T-helper 1 cell treated with Interleukin-12 subunit alpha and Interleukin-12 subunit beta and Interleukin-4 antibody, amounts not matched to agents 30 μg/mL and 1 μg/mL, for 36 hours (primary cell): ENCODE measurements at regions not wholly inside any gene's neighbourhood (a gene's known extent, or its start where the extent isn't known, plus 50 kb on each side); places are given as distances from the start of the nearest gene placed in this dataset.

ENCODE experiments used
- H3K27ac Mint-ChIP-seq: one replicate; pipeline ENCODE4 v1.8.0; 2021; ENCODE audit warnings: mild to moderate bottlenecking, mixed read lengths
- H3K27me3 Mint-ChIP-seq: one replicate; pipeline ENCODE4 v1.8.0; 2021; ENCODE audit warnings: low read depth, mixed read lengths
- H3K36me3 Mint-ChIP-seq: one replicate; pipeline ENCODE4 v1.8.0; 2021; ENCODE audit warnings: low read depth, mixed read lengths
- H3K4me1 Mint-ChIP-seq: one replicate; pipeline ENCODE4 v1.8.0; 2021; ENCODE audit warnings: low read depth, mixed read lengths
- H3K4me3 Mint-ChIP-seq: one replicate; pipeline ENCODE4 v1.8.0; 2021; ENCODE audit warnings: mild to moderate bottlenecking, moderate library complexity, mixed read lengths
- H3K9me3 Mint-ChIP-seq: one replicate; pipeline ENCODE4 v1.8.0; 2021; ENCODE audit warnings: mixed read lengths

DNA sequence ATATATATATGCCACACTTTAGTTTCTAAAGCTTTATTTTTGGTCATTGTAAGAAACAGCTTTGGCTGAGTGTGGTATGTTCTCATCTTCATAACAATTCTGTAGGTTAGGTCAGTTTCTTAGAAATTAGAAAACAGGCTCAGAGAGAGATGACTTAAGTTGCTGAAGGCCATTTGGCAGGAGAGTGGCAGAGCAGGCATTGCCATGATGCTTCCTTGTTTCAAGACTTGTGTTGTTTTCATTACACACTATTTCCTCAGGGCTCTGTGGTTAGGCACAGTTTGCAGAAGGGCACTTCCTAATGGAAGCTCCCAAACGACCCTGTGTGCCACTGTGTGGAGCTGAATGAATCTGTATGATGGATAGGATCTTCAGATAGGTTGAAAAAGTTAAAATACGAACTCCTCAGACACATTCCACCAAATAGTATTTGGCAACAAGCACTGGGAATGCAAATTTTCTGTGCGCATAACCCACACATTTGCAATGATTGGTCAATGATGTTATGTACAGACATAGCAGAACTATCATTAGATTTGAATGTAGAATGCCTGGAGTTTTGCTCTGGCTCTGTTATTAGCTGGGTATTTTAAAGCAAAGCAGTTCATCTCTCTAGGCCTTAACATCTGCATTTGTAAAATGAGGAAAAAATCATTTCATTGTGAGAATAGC is 274.3 kb upstream of the HS3ST1 start:
- Mint-ChIP-seq H3K9me3 (no peaks in the 10 kb centered on the region), H3K27me3 (no peaks in the 10 kb centered on the region), H3K36me3 (no peaks in the 10 kb centered on the region), H3K4me1 (no peaks in the 10 kb centered on the region), H3K27ac (no peak overlapping the region), H3K4me3 (no peak overlapping the region)

DNA sequence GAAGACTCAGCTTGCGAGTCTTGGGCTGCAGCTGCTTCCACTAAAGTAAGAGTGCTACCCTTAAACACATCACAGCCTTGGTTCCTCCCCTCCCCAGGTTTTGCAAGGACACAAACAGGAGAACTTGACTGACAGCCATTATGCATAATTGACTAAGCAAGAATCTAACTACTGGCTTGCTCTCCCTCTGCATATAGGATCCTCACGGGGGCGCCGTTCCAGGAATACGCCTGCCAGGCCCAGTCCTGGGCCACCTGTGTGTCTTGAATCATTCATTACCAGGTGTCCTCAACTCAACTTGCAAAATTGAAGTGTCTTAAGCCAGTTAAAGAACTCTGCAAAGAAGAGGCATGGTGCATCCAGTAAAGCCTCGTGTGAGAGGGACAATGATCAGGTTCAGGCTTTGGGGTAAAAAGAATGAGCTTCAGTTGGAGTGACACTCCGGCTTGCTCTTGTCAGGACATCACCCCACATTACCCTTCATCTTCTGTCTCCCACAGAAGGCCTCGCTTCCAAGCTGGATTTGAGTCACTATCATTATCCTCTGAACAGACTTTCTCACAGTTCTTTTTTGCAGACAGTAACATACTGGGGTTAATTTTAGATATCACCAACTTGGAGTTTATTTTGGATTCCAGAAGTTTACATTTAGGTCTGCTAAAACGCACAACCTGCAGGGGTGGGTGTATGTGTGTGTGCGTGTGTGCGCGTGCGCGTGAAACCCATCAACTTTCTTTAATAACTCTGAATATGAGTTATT is 273.5 kb upstream of the HS3ST1 start:
- Mint-ChIP-seq H3K9me3 (no peaks in the 10 kb centered on the region), H3K27ac (no peak overlapping the region), H3K4me3 (no peak overlapping the region), H3K36me3 (no peaks in the 10 kb centered on the region), H3K4me1 (no peaks in the 10 kb centered on the region), H3K27me3 (no peaks in the 10 kb centered on the region)

DNA sequence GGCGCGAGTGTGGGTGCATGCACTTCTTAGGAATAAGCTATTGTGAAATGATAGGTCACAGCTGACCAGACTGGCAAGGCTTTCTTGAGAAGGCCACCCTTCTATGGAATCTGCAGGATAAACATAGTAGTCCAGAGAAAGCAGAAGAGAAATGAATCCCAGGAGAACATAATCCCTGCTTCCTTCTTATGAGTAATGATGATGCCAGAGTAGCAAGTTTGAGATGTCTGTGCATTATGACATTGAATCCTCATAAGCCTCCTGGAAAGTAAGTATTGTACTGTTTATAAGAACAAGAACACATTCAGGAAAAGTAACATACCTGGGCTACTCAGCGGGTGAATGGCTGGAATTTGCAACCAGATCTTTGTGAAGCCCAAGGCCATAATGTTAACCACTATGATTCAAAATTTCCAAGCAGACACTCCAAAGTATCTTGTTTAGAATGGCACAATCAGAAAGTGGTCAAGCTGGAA is 272.1 kb upstream of the HS3ST1 start:
- Mint-ChIP-seq H3K9me3 (no peaks in the 10 kb centered on the region), H3K4me3 (no peak overlapping the region), H3K27ac (no peak overlapping the region), H3K4me1 (no peaks in the 10 kb centered on the region), H3K27me3 (no peaks in the 10 kb centered on the region), H3K36me3 (no peaks in the 10 kb centered on the region)

DNA sequence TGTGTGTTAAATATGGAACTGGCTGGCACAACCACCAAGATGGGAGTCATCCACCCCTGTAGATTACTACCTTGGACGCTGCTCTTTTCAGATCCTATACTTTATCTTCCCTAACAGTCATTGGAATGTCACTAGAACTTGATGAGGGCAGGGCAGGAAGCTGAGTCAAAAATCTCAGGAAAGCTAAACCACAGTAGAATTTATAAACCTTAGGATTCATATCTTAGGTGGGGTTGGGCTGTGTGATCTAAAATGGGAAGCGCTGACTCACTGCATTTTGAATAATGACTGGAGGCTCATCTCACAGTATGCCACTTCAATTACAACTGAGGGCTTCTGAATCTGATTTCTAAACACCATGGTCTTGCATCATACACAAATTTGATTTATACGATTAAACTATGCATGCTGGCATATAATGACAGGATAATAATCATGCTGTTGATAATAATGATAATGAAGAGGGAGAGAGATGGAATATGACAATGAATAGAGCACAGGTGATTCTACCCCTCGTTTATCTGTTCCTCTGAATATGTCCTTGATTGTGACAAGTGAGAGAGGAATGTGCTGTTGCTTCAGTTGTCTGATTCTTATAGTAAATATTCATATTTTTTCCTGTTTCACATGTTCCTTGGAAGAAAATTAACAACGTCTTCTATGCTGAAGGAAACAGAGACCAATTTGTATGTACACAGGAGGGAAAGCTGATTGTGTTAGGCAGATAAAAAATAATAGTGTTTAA is 270.3 kb upstream of the HS3ST1 start:
- no peaks in the 10 kb centered on the region for H3K27me3 Mint-ChIP-seq
- H3K9me3 Mint-ChIP-seq = no peaks in the 10 kb centered on the region
- H3K4me1 Mint-ChIP-seq = no peaks in the 10 kb centered on the region
- H3K4me3 Mint-ChIP-seq = no peak overlapping the region
- no peaks in the 10 kb centered on the region for H3K36me3 Mint-ChIP-seq
- H3K27ac Mint-ChIP-seq = no peak overlapping the region

DNA sequence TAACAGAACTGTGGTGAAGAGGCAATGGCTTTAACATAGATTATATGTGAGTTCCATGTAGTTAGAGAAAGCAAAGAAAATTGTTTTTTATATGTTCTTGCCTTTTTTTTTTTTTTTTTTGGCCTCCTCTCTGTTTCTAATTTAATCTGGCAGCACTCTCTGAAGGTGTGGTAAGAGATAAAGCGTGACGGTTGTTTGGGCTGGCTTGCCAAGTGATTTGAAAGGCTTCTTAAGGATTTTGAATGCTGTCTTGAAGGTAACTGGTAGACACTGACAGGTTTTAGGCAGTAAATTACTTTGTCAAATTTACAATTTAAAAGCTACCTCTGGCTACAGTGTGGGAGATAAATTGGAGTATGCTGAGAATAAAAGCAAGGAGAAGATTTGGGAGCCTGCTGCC is 269.3 kb upstream of the HS3ST1 start:
- Mint-ChIP-seq H3K27ac (no peak overlapping the region), H3K36me3 (no peaks in the 10 kb centered on the region), H3K4me1 (no peaks in the 10 kb centered on the region), H3K27me3 (no peaks in the 10 kb centered on the region), H3K4me3 (no peak overlapping the region), H3K9me3 (no peaks in the 10 kb centered on the region)

DNA sequence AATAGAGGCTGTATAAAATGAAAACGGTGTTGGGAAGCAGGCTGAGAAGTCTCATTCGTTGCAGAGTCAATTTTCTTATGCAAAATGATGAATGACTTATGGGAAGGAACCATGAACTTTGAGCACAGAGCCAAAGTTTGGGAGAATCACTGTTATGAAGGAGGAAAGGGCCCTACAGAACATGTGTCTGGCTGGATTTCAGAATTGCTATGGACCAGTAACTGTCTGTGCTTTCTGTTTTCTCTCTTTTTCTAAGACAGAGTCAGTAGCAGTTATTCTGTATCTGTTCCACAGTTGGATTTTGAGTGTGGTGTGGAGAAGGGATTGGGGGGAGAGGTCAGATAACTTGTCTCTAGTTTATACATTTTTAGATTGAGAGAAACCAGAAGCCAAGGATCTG is 265.0 kb upstream of the HS3ST1 start:
- no peak overlapping the region for H3K4me3 Mint-ChIP-seq
- no peaks in the 10 kb centered on the region for H3K36me3 Mint-ChIP-seq
- no peaks in the 10 kb centered on the region for H3K9me3 Mint-ChIP-seq
- no peaks in the 10 kb centered on the region for H3K4me1 Mint-ChIP-seq
- H3K27me3 Mint-ChIP-seq = no peaks in the 10 kb centered on the region
- no peak overlapping the region for H3K27ac Mint-ChIP-seq

DNA sequence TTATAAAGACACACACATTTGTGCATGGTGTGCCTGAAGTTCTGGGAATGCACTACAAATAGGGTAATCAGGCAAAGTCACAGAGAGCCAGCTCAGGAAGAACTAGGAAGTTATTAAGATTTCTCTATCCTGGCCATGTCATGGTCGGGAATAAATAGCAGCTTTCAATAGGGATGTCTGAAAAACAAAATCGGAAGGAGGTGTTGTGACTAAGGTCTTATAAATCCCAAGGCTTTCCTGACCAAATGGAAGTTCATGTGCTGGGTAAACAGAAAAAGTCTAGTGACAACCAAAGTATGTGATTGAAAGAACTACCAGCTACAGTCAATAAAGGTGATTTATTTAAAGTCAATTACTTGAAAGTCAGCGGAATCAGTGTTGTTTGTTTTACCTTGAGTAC is 262.5 kb upstream of the HS3ST1 start:
- Mint-ChIP-seq H3K4me1 (no peaks in the 10 kb centered on the region), H3K4me3 (no peak overlapping the region), H3K36me3 (no peaks in the 10 kb centered on the region), H3K27ac (no peak overlapping the region), H3K27me3 (no peaks in the 10 kb centered on the region), H3K9me3 (no peaks in the 10 kb centered on the region)

DNA sequence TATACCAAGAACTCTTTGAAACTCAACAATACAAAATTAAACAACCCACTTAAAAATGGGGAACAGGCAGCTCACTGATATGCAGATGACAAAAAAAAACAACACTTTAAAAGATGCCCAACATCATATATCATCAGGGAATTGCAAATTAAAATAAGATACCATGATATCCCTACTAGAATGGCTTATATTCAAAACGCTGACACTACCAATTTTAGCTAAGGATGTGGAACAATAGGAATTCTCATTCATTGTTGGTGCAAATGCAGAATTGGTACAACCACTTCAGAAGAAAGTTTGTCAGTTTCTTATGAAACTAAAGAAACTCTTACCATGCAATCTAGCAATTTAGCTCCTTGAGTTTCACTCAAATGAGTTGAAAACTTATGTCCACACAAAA is 259.0 kb upstream of the HS3ST1 start:
- no peak overlapping the region for H3K27ac Mint-ChIP-seq
- H3K9me3 Mint-ChIP-seq = no peaks in the 10 kb centered on the region
- no peak overlapping the region for H3K4me3 Mint-ChIP-seq

DNA sequence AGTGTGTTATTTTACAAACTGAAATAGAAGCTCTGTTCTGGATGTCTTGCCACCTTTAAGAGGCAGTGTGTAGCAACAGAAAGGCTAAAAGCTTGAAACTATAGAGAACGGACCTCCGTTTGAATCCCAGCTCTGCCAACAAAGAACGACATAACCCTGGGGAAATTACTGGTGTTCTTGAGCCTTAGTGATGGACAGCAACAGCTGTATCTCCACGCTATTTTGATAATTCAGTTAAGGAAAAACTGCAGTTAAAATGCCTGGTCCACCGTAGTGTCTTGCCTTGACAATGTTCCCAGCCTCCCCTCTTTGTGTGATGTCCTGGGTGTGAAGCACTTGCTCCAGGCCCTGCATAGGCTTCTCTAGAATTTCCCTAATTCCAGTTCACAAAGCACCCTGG is 256.8 kb upstream of the HS3ST1 start:
- H3K27ac Mint-ChIP-seq = no peak overlapping the region
- no peaks in the 10 kb centered on the region for H3K36me3 Mint-ChIP-seq
- no peaks in the 10 kb centered on the region for H3K27me3 Mint-ChIP-seq
- H3K4me3 Mint-ChIP-seq = no peak overlapping the region
- H3K9me3 Mint-ChIP-seq = no peaks in the 10 kb centered on the region
- no peaks in the 10 kb centered on the region for H3K4me1 Mint-ChIP-seq

More for the DNA sequence above, 259.0 kb upstream of the HS3ST1 start:
- H3K36me3 Mint-ChIP-seq = no peaks in the 10 kb centered on the region
- H3K27me3 Mint-ChIP-seq = no peaks in the 10 kb centered on the region
- no peaks in the 10 kb centered on the region for H3K4me1 Mint-ChIP-seq

DNA sequence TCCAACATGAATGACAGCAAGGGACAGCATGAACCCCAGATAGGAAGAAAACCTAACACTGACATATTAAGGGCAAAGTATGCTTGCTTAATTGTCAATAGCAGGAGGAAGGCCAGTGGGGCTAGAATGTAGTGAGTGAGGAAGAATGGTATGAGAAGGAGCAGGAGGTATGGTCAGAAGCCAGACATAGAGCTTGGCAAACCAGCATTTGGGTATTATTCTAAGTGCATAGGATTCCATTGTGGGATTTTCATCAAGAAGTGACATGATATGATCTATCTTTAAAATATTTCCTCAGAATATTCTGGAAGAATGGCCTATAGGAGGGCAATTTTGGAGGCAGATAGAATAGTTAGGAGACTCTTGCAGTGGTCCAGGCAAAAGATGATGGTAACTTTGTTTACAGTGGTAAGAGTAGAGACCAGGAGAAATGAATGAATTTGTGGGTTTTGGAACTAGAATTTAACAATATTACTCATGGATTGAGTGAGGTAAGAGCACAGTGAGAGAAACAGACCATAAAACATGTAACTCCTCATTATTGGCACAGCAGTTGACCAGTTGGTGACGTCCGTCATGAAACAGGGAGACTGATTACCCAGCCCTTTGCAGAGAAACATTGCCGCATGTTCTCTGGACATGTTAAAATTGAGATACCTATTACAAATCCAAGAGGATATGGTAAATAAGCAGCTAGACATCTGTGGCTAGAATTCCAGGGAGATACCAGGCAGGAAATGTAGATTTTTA is 246.5 kb upstream of the HS3ST1 start:
- no peaks in the 10 kb centered on the region for H3K27me3 Mint-ChIP-seq
- no peaks in the 10 kb centered on the region for H3K9me3 Mint-ChIP-seq
- H3K27ac Mint-ChIP-seq = no peak overlapping the region
- no peaks in the 10 kb centered on the region for H3K36me3 Mint-ChIP-seq
- no peak overlapping the region for H3K4me3 Mint-ChIP-seq
- no peaks in the 10 kb centered on the region for H3K4me1 Mint-ChIP-seq

DNA sequence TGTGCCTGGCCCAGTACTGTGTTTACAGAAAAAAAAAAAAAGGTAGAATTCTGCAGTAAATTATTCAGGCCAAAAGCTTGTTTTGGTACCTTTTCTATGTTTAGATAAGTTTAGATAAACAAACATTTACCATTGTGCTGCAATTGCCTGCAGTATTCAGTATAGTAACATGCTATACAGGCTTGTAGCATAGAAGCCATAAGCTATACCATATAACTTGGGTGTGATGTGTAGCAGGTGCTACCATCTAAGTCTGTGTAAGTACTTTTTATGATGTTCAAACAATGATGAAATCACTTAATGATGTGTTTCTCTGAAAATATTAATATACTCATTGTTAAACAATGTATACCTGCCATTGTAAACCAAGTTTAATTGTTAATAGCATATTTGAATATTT is 241.6 kb upstream of the HS3ST1 start:
- Mint-ChIP-seq H3K4me3 (no peak overlapping the region), H3K36me3 (no peaks in the 10 kb centered on the region), H3K9me3 (no peaks in the 10 kb centered on the region), H3K27me3 (no peaks in the 10 kb centered on the region), H3K4me1 (no peaks in the 10 kb centered on the region), H3K27ac (no peak overlapping the region)

DNA sequence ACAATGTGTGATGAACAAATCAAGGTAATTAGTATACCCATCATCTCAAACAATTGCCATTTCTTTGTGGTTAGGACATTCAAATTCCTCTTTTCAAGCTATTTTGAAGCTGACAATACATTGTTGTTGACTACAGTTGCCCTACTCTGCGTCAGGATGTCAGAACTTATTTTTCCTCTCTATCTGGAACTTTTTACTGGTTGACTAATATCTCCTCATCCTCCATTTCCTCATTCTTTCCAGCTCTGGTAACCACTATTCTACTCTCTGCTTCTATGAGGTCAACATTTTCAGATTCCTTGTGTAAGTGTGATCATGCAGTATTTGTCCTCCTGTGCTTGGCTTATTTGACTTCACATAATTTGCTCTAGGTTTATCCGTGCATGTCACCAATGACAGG is 240.5 kb upstream of the HS3ST1 start:
- no peak overlapping the region for H3K27ac Mint-ChIP-seq
- H3K9me3 Mint-ChIP-seq = no peaks in the 10 kb centered on the region
- H3K36me3 Mint-ChIP-seq = no peaks in the 10 kb centered on the region
- no peaks in the 10 kb centered on the region for H3K27me3 Mint-ChIP-seq
- no peaks in the 10 kb centered on the region for H3K4me1 Mint-ChIP-seq
- no peak overlapping the region for H3K4me3 Mint-ChIP-seq

DNA sequence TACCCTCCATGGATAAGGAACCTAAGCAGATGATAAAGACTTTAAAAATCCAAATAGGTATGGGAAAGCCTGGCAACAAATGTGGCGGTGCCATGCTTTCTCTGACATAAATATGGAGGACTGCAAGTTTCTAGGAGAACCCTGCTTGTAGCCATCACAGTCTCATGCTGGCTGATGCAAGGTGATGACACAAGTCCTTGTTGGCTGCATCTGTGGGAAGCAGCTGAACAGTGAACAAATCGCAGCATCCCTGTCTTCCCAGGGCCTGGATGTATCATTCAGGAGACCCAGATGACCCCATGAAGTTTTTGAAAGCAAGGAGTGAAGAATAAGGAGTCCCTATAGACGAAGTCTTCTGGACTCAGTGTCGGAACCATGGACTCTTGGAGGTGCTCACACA is 234.4 kb upstream of the HS3ST1 start:
- H3K9me3 Mint-ChIP-seq = no peaks in the 10 kb centered on the region
- H3K27me3 Mint-ChIP-seq = no peaks in the 10 kb centered on the region
- H3K27ac Mint-ChIP-seq = no peak overlapping the region
- no peaks in the 10 kb centered on the region for H3K36me3 Mint-ChIP-seq
- H3K4me3 Mint-ChIP-seq = no peak overlapping the region
- no peaks in the 10 kb centered on the region for H3K4me1 Mint-ChIP-seq

DNA sequence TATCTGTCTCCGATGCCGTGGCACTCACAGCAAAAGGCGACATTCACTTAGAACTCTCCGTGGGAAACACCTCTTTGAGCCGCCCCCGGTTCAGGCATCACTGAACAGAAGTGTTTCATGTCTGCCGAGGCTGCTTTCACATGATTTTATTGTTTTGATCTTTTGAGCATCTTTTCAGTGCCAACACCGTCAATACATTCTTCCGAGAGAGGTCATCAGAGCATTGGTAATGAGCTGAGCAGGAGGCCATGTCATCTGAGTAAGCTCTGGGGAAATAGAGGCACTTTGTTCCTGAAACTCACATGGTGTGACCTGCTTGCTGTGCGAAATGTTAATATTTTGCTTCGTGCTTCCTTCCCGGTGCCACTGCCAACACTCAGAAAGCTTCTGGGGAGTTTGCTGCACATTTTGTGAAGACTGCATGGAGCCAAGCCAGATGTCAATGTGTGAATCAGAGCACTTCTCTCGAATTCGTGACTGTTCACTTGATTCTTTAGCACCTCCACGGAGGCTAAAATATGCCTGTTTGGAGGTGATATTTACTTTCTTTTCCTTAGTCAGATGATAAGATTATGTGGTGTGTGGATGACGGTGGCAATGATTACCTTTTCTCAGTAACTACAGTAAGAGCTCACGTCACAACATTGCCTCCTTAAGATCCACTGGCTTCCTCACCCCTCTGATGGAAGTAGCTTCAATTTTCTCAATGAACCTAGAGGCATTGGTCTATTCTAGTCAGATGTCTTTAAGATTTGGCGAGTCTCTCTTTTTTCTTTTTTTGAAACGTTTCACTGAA is 222.3 kb upstream of the HS3ST1 start:
- Mint-ChIP-seq H3K4me1 (no peaks in the 10 kb centered on the region), H3K9me3 (no peaks in the 10 kb centered on the region), H3K27ac (no peak overlapping the region), H3K36me3 (no peaks in the 10 kb centered on the region), H3K4me3 (no peak overlapping the region), H3K27me3 (no peaks in the 10 kb centered on the region)
